Caco-2 (cell line): ENCODE measurements at regions not wholly inside any gene's neighbourhood (a gene's known extent, or its start where the extent isn't known, plus 50 kb on each side); places are given as distances from the start of the nearest gene placed in this dataset.

Experiments used
- BruUV-seq: library from RNA; stranded (reverse); fragments of 400-500 nt; replicated peaks from 2 replicates; lab custom pipeline; 2021; lab: Mats Ljungman, UMichigan
- CTCF ChIA-PET: fragments of 300-600 bp; sonication (Branson Sonifier 250); formaldehyde crosslinking; loops from one replicate; lab custom pipeline; 2022; ENCODE audit warnings: antibody characterized with exemption; lab: Charles Lee
- POLR2A ChIA-PET: fragments of 300-600 bp; sonication (Branson Sonifier 250); formaldehyde crosslinking; loops from one replicate; lab custom pipeline; 2022; ENCODE audit warnings: antibody characterized with exemption; lab: Charles Lee
- DNase-seq, 2 experiments: peaks; one replicate each; pipeline versions ENCODE4 v3.0.0 to v3.0.0-alpha.2; 2020 to 2022
- H3K27me3 ChIP-seq: replicated peaks from 2 replicates; pipeline ENCODE4 v1.6.0; 2011; ENCODE audit warnings: low read length; ENCODE audit not compliant: control insufficient read depth, insufficient read depth
- H3K36me3 ChIP-seq: 2 replicates; pipeline ENCODE4 v1.5.1; 2011; ENCODE audit warnings: low read length; ENCODE audit not compliant: control insufficient read depth, insufficient read depth
- H3K4me1 ChIP-seq: fragments of 250-450 bp; sonication (Bioruptor Pico); 2 replicates; pipeline ENCODE4 v1.5.1; 2020; ENCODE audit warnings: mild to moderate bottlenecking
- H3K4me3 ChIP-seq: 2 replicates; pipeline ENCODE4 v1.5.1; 2011; ENCODE audit warnings: low read depth, mild to moderate bottlenecking, control low read depth, low read length
- H3K9me3 ChIP-seq: fragments of 250-450 bp; sonication (Bioruptor Pico); 2 replicates; pipeline ENCODE4 v1.5.1; 2020; ENCODE audit warnings: mild to moderate bottlenecking, moderate library complexity
- H3K27ac Mint-ChIP-seq: one replicate; pipeline ENCODE4 v1.8.0; 2022; ENCODE audit warnings: mixed read lengths; ENCODE audit not compliant: unreplicated experiment
- H3K27me3 Mint-ChIP-seq: one replicate; pipeline ENCODE4 v1.8.0; 2022; ENCODE audit warnings: mixed read lengths; ENCODE audit not compliant: insufficient read depth, unreplicated experiment
- H3K36me3 Mint-ChIP-seq: one replicate; pipeline ENCODE4 v1.8.0; 2022; ENCODE audit warnings: mild to moderate bottlenecking, mixed read lengths; ENCODE audit not compliant: insufficient read depth, unreplicated experiment
- H3K4me1 Mint-ChIP-seq: one replicate; pipeline ENCODE4 v1.8.0; 2022; ENCODE audit warnings: low read depth, mixed read lengths; ENCODE audit not compliant: unreplicated experiment
- H3K4me3 Mint-ChIP-seq: one replicate; pipeline ENCODE4 v1.8.0; 2022; ENCODE audit warnings: mild to moderate bottlenecking, moderate library complexity, mixed read lengths; ENCODE audit not compliant: unreplicated experiment
- H3K9me3 Mint-ChIP-seq: one replicate; pipeline ENCODE4 v1.8.0; 2022; ENCODE audit warnings: mixed read lengths; ENCODE audit not compliant: unreplicated experiment
- intact Hi-C: fragments of 100-400 bp; cut with micrococcal nuclease; formaldehyde crosslinking; loops from one replicate; pipeline ENCODE4 v1.10.0; 2022; ENCODE audit not compliant: unreplicated experiment
- TF ChIP-seq, protein P1 (sequence below), 2 experiments: fragments of 200-600 bp in 1 of 2; IDR thresholded peaks; 1 replicate in 1 of 2; 2 replicates in 1 of 2; pipeline versions ENCODE4 v1.5.1 to v1.8.0; 2011 to 2022; ENCODE audit warnings: antibody characterized with exemption in 1 of 2, control low read depth in 1 of 2, inconsistent platforms in 1 of 2, low read depth in 1 of 2, low read length in 1 of 2, mild to moderate bottlenecking in 1 of 2, moderate library complexity in 1 of 2; ENCODE audit not compliant: insufficient read depth in 1 of 2, severe bottlenecking in 1 of 2, unreplicated experiment in 1 of 2

- Histone ChIP-seq H3K4me3 (no peak overlapping the region), H3K4me1 (no peaks in the 10 kb centered on the region), H3K9me3 (no peaks in the 10 kb centered on the region), H3K36me3 (no peaks in the 10 kb centered on the region), H3K27me3 (no peaks in the 10 kb centered on the region)
- Mint-ChIP-seq H3K4me3 (no peak overlapping the region), H3K4me1 (no peaks in the 10 kb centered on the region), H3K27ac (no peak overlapping the region), H3K9me3 (no peaks in the 10 kb centered on the region), H3K27me3 (no peaks in the 10 kb centered on the region), H3K36me3 (no peaks in the 10 kb centered on the region)
- intact Hi-C loops = no loop called here
- DNase-seq = no peak
- ChIA-PET POLR2A (no interaction called here), CTCF (no interaction called here)
- BruUV-seq = no TSS peak
- TF ChIP-seq, protein P1, sequence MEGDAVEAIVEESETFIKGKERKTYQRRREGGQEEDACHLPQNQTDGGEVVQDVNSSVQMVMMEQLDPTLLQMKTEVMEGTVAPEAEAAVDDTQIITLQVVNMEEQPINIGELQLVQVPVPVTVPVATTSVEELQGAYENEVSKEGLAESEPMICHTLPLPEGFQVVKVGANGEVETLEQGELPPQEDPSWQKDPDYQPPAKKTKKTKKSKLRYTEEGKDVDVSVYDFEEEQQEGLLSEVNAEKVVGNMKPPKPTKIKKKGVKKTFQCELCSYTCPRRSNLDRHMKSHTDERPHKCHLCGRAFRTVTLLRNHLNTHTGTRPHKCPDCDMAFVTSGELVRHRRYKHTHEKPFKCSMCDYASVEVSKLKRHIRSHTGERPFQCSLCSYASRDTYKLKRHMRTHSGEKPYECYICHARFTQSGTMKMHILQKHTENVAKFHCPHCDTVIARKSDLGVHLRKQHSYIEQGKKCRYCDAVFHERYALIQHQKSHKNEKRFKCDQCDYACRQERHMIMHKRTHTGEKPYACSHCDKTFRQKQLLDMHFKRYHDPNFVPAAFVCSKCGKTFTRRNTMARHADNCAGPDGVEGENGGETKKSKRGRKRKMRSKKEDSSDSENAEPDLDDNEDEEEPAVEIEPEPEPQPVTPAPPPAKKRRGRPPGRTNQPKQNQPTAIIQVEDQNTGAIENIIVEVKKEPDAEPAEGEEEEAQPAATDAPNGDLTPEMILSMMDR (IDR thresholded peaks at IDR 0.05; ENCODE audit: insufficient read depth in 1 of 2, low read depth in 1 of 2, low read length in 1 of 2, severe bottlenecking in 1 of 2, unreplicated experiment in 1 of 2) = no peak
Measured at GRCh38 chr10:83140811-83141210, 998.5 kb upstream of the GHITM start.

DNA sequence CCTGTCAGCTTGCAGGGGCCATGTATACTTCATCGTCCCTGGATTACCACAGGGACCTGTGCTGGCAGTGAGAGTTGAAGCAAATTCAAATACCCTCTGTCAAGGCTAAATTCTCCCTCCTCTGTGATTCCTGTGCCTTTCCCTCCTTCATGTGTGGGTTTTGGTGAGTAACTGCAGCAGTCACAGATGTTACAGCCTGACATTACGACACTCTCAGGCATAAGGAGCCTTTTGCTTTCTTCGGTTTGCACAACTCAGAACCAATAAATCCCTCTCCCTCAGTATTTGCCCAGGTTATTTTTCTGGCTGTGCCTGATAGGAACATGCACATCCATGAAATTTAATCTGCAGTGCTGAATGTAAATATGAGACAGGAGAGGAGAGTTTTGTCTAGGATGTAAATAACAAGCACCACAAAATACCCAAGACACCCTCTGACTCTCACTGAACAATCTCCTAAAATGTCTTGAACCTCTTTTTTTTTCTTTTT, 997.2 kb upstream of the GHITM start:
- intact Hi-C loops = no loop called here
- TF ChIP-seq, protein P1 (IDR thresholded peaks at IDR 0.05; ENCODE audit: insufficient read depth in 1 of 2, low read depth in 1 of 2, low read length in 1 of 2, severe bottlenecking in 1 of 2, unreplicated experiment in 1 of 2) = no peak
- Histone ChIP-seq H3K9me3 (no peaks in the 10 kb centered on the region), H3K4me1 (no peaks in the 10 kb centered on the region), H3K4me3 (no peak overlapping the region), H3K27me3 (no peaks in the 10 kb centered on the region), H3K36me3 (no peaks in the 10 kb centered on the region)
- no peak for DNase-seq
- Mint-ChIP-seq H3K27me3 (no peaks in the 10 kb centered on the region), H3K4me1 (no peaks in the 10 kb centered on the region), H3K4me3 (no peak overlapping the region), H3K36me3 (no peaks in the 10 kb centered on the region), H3K9me3 (no peaks in the 10 kb centered on the region), H3K27ac (no peak overlapping the region)
- CTCF ChIA-PET = no interaction called here
- POLR2A ChIA-PET = no interaction called here
- BruUV-seq = no TSS peak

- Histone ChIP-seq H3K4me1 (no peaks in the 10 kb centered on the region), H3K36me3 (no peaks in the 10 kb centered on the region), H3K27me3 (no peaks in the 10 kb centered on the region), H3K9me3 (no peaks in the 10 kb centered on the region), H3K4me3 (no peak overlapping the region)
- no peaks in the 10 kb centered on the region for H3K9me3 Mint-ChIP-seq
- TF ChIP-seq, protein P1 (IDR thresholded peaks at IDR 0.05; ENCODE audit: insufficient read depth in 1 of 2, low read depth in 1 of 2, low read length in 1 of 2, severe bottlenecking in 1 of 2, unreplicated experiment in 1 of 2) = no peak
- H3K36me3 Mint-ChIP-seq = no peaks in the 10 kb centered on the region
- ChIA-PET POLR2A (no interaction called here), CTCF (no interaction called here)
- no peak overlapping the region for H3K4me3 Mint-ChIP-seq
- DNase-seq = no peak
- no peaks in the 10 kb centered on the region for H3K4me1 Mint-ChIP-seq
- H3K27ac Mint-ChIP-seq = no peak overlapping the region
- intact Hi-C loops = no loop called here
- H3K27me3 Mint-ChIP-seq = no peaks in the 10 kb centered on the region
- no TSS peak for BruUV-seq
Measured at GRCh38 chr10:83144461-83144860, 994.8 kb upstream of the GHITM start.
